Neural cell (in vitro differentiated cells): ENCODE measurements at regions not wholly inside any gene's neighbourhood (a gene's known extent, or its start where the extent isn't known, plus 50 kb on each side); places are given as distances from the start of the nearest gene placed in this dataset.

ENCODE experiments used
- H2AFZ ChIP-seq: fragments of 200-600, 300-800 bp; sonication (generic), shearing (Covaris generic); 2 replicates; pipeline ENCODE4 v1.6.0; 2014; ENCODE audit warnings: low read depth, mild to moderate bottlenecking, antibody characterized with exemption, low read length, moderate library complexity
- H3F3A ChIP-seq: fragments of 200-600 bp; shearing (Covaris generic); 2 replicates; pipeline ENCODE4 v1.6.1; 2016; ENCODE audit warnings: mild to moderate bottlenecking, moderate library complexity, mixed read lengths, antibody characterized with exemption, low read length; ENCODE audit not compliant: insufficient read depth, poor library complexity, severe bottlenecking
- H3K27ac ChIP-seq: fragments of 200-600, 300-800 bp; sonication (generic), shearing (Covaris generic); 2 replicates; pipeline ENCODE4 v1.5.1; 2014; ENCODE audit warnings: mild to moderate bottlenecking, low read length, moderate library complexity
- H3K27me3 ChIP-seq: fragments of 300-800, 200-600 bp; sonication (generic), shearing (Covaris generic); 2 replicates; pipeline ENCODE4 v1.6.0; 2014; ENCODE audit warnings: mild to moderate bottlenecking, low read depth, low read length, moderate library complexity; ENCODE audit not compliant: insufficient read depth
- H3K36me3 ChIP-seq: fragments of 300-800, 200-600 bp; sonication (generic), shearing (Covaris generic); 2 replicates; pipeline ENCODE4 v1.5.1; 2014; ENCODE audit warnings: mild to moderate bottlenecking, antibody characterized with exemption, low read length, moderate library complexity; ENCODE audit not compliant: insufficient read depth
- H3K4me2 ChIP-seq: fragments of 300-800, 200-600 bp; sonication (generic), shearing (Covaris generic); 2 replicates; pipeline ENCODE4 v1.6.0; 2014; ENCODE audit warnings: mild to moderate bottlenecking, low read length
- H3K4me3 ChIP-seq: fragments of 300-800, 200-600 bp; sonication (generic), shearing (Covaris generic); 2 replicates; pipeline ENCODE4 v1.5.1; 2014; ENCODE audit warnings: mild to moderate bottlenecking, low read length, moderate library complexity
- H3K79me2 ChIP-seq: fragments of 200-600 bp; shearing (Covaris generic); replicated peaks from 2 replicates; pipeline ENCODE4 v1.6.0; 2014; ENCODE audit warnings: mild to moderate bottlenecking, low read length, moderate library complexity; ENCODE audit not compliant: insufficient read depth
- H3K9ac ChIP-seq: fragments of 300-800, 200-600 bp; sonication (generic), shearing (Covaris generic); 2 replicates; pipeline ENCODE4 v1.6.1; 2016; ENCODE audit warnings: mild to moderate bottlenecking, low read length, mixed read lengths
- H3K9me2 ChIP-seq: fragments of 200-600 bp; shearing (Covaris generic); 2 replicates; pipeline ENCODE4 v1.6.1; 2016; ENCODE audit warnings: mild to moderate bottlenecking, low read length, mixed read lengths; ENCODE audit not compliant: insufficient read depth
- H3K9me3 ChIP-seq: fragments of 200-600, 300-800 bp; sonication (generic), shearing (Covaris generic); 2 replicates; pipeline ENCODE4 v1.6.1; 2016; ENCODE audit warnings: mild to moderate bottlenecking, mixed run types, low read length, moderate library complexity, mixed read lengths
- H4K20me1 ChIP-seq: fragments of 200-600 bp; shearing (Covaris generic); 2 replicates; pipeline ENCODE4 v1.6.1; 2016; ENCODE audit warnings: mild to moderate bottlenecking, mixed run types; ENCODE audit not compliant: insufficient read depth
- CTCF ChIP-seq: fragments of 450-650 bp; IDR thresholded peaks from 2 replicates; pipeline ENCODE4 v1.5.1; 2014; ENCODE audit warnings: antibody characterized with exemption, mild to moderate bottlenecking, moderate library complexity; ENCODE audit not compliant: poor library complexity, severe bottlenecking
- EP300 ChIP-seq: fragments of 450-650 bp; conservative IDR thresholded peaks from 2 replicates; pipeline ENCODE4 v1.6.1; 2014; ENCODE audit warnings: antibody characterized with exemption, mild to moderate bottlenecking, moderate library complexity; ENCODE audit not compliant: poor library complexity, severe bottlenecking
- EZH2 ChIP-seq: fragments of 200-600, 300-800 bp; shearing (Covaris generic), sonication (generic); IDR thresholded peaks from 2 replicates; pipeline ENCODE4 v1.6.1; 2014; ENCODE audit warnings: antibody characterized with exemption, low read length, borderline replicate concordance, mild to moderate bottlenecking; ENCODE audit not compliant: insufficient read depth, poor library complexity, severe bottlenecking
- MXI1 ChIP-seq: fragments of 450-650 bp; conservative IDR thresholded peaks from 2 replicates; pipeline ENCODE4 v1.6.1; 2014; ENCODE audit warnings: antibody characterized with exemption, mild to moderate bottlenecking; ENCODE audit not compliant: poor library complexity, severe bottlenecking
- POLR2AphosphoS5 ChIP-seq: IDR thresholded peaks from 2 replicates; pipeline ENCODE4 v1.6.1; 2012
- RAD21 ChIP-seq: fragments of 450-650 bp; conservative IDR thresholded peaks from 2 replicates; pipeline ENCODE4 v1.6.1; 2014; ENCODE audit warnings: antibody characterized with exemption, mild to moderate bottlenecking, moderate library complexity
- REST ChIP-seq: IDR thresholded peaks from 2 replicates; pipeline ENCODE4 v1.6.1; 2012; ENCODE audit warnings: borderline replicate concordance
- SMC3 ChIP-seq: fragments of 450-650 bp; conservative IDR thresholded peaks from 2 replicates; pipeline ENCODE4 v1.6.1; 2014; ENCODE audit warnings: antibody characterized with exemption, mild to moderate bottlenecking, moderate library complexity; ENCODE audit not compliant: poor library complexity
- TAF1 ChIP-seq: IDR thresholded peaks from 2 replicates; pipeline ENCODE4 v1.6.1; 2012; ENCODE audit warnings: low read depth

GRCh38 chr18:61196750-61197149 lies 136.5 kb upstream of the CDH20 start (continued):
- TF ChIP-seq RAD21 (no peak), EZH2 (no peak)

- Histone ChIP-seq H3K27me3 (no peaks in the 10 kb centered on the region), H3K4me2 (no peak overlapping the region), H2AFZ (no peak overlapping the region), H3K27ac (no peak overlapping the region), H3K36me3 (no peaks in the 10 kb centered on the region), H3K4me3 (no peak overlapping the region), H4K20me1 (no peaks in the 10 kb centered on the region), H3K9me2 (no peaks in the 10 kb centered on the region), H3K9me3 (no peaks in the 10 kb centered on the region), H3F3A (no peaks in the 10 kb centered on the region), H3K9ac (no peak overlapping the region), H3K79me2 (no peaks in the 10 kb centered on the region)
- no peak for TF ChIP-seq EP300
- TF ChIP-seq SMC3 = no peak
- no peak for TF ChIP-seq TAF1
- TF ChIP-seq EZH2 = no peak
- no peak for TF ChIP-seq RAD21
- no peak for TF ChIP-seq POLR2AphosphoS5
Measured at GRCh38 chr18:61198486-61198885, 134.7 kb upstream of the CDH20 start.

GRCh38 chr18:61199171-61199848 lies 133.9 kb upstream of the CDH20 start:
- Histone ChIP-seq H3K9me3 (no peaks in the 10 kb centered on the region), H3K36me3 (no peaks in the 10 kb centered on the region), H2AFZ (no peak overlapping the region), H3K4me2 (no peak overlapping the region), H3K27ac (no peak overlapping the region), H3K27me3 (no peaks in the 10 kb centered on the region), H3K4me3 (no peak overlapping the region), H3K79me2 (no peaks in the 10 kb centered on the region), H4K20me1 (no peaks in the 10 kb centered on the region), H3F3A (no peaks in the 10 kb centered on the region), H3K9ac (no peak overlapping the region), H3K9me2 (no peaks in the 10 kb centered on the region)
- TF ChIP-seq POLR2AphosphoS5 = peak; percentile 71
- TF ChIP-seq SMC3 = no peak
- TF ChIP-seq REST = peak; percentile 59
- TF ChIP-seq EP300 = peak; percentile 90

GRCh38 chr18:61201511-61201910 lies 131.7 kb upstream of the CDH20 start:
- H3K9ac ChIP-seq = no peak overlapping the region
- no peak overlapping the region for H3K27ac ChIP-seq
- H3K4me3 ChIP-seq = no peak overlapping the region
- no peaks in the 10 kb centered on the region for H3K79me2 ChIP-seq
- no peaks in the 10 kb centered on the region for H3F3A ChIP-seq
- H3K4me2 ChIP-seq = no peak overlapping the region
- no peaks in the 10 kb centered on the region for H4K20me1 ChIP-seq
- no peak overlapping the region for H2AFZ ChIP-seq
- H3K27me3 ChIP-seq = no peaks in the 10 kb centered on the region
- TF ChIP-seq RAD21 (no peak), CTCF (no peak), POLR2AphosphoS5 (no peak), MXI1 (no peak), SMC3 (no peak), TAF1 (no peak), EP300 (no peak), EZH2 (no peak), REST (no peak)
- no peaks in the 10 kb centered on the region for H3K36me3 ChIP-seq
- no peaks in the 10 kb centered on the region for H3K9me2 ChIP-seq
- H3K9me3 ChIP-seq = no peaks in the 10 kb centered on the region
